ENCODE measurements at regions not wholly inside any gene's neighbourhood (a gene's known extent, or its start where the extent isn't known, plus 50 kb on each side); places are given as distances from the start of the nearest gene placed in this dataset.

DNA sequence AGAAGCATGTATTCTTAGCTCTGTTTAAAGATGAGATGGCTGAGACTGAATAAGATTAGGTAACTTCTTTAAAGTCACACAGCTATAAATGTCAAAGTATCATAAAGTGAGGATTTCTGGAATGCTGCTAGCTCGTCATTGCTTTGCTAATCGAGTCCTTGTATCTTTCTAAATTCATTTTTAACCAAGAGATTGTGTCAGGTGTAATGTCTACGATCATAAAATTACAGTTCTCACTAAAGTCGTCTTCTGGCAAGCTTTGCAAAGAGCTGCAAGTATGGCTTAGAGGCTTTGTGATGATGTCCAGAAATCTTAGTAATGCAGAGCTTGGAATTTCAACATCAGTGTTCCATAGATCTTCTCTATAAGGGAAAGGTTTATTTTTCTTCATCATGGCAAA, 569.8 kb downstream of the LMO4 start:
- no TSS peak for BruUV-seq (replicated peaks)
- TF ChIP-seq, protein P1, sequence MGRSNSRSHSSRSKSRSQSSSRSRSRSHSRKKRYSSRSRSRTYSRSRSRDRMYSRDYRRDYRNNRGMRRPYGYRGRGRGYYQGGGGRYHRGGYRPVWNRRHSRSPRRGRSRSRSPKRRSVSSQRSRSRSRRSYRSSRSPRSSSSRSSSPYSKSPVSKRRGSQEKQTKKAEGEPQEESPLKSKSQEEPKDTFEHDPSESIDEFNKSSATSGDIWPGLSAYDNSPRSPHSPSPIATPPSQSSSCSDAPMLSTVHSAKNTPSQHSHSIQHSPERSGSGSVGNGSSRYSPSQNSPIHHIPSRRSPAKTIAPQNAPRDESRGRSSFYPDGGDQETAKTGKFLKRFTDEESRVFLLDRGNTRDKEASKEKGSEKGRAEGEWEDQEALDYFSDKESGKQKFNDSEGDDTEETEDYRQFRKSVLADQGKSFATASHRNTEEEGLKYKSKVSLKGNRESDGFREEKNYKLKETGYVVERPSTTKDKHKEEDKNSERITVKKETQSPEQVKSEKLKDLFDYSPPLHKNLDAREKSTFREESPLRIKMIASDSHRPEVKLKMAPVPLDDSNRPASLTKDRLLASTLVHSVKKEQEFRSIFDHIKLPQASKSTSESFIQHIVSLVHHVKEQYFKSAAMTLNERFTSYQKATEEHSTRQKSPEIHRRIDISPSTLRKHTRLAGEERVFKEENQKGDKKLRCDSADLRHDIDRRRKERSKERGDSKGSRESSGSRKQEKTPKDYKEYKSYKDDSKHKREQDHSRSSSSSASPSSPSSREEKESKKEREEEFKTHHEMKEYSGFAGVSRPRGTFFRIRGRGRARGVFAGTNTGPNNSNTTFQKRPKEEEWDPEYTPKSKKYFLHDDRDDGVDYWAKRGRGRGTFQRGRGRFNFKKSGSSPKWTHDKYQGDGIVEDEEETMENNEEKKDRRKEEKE (IDR thresholded peaks at IDR 0.05) = no peak
- no peak for TF ChIP-seq TCF7 (IDR thresholded peaks at IDR 0.05; ENCODE audit: borderline replicate concordance)
- no peak for TF ChIP-seq NFXL1 (IDR thresholded peaks at IDR 0.05; ENCODE audit: borderline replicate concordance)
- TF ChIP-seq, protein P2, sequence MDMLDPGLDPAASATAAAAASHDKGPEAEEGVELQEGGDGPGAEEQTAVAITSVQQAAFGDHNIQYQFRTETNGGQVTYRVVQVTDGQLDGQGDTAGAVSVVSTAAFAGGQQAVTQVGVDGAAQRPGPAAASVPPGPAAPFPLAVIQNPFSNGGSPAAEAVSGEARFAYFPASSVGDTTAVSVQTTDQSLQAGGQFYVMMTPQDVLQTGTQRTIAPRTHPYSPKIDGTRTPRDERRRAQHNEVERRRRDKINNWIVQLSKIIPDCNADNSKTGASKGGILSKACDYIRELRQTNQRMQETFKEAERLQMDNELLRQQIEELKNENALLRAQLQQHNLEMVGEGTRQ (IDR thresholded peaks at IDR 0.05; ENCODE audit: borderline replicate concordance, low read depth, low read length) = no peak
- no peak for TF ChIP-seq CBX3 (IDR thresholded peaks at IDR 0.05; ENCODE audit: borderline replicate concordance, low read depth)
- TF ChIP-seq, protein P3, sequence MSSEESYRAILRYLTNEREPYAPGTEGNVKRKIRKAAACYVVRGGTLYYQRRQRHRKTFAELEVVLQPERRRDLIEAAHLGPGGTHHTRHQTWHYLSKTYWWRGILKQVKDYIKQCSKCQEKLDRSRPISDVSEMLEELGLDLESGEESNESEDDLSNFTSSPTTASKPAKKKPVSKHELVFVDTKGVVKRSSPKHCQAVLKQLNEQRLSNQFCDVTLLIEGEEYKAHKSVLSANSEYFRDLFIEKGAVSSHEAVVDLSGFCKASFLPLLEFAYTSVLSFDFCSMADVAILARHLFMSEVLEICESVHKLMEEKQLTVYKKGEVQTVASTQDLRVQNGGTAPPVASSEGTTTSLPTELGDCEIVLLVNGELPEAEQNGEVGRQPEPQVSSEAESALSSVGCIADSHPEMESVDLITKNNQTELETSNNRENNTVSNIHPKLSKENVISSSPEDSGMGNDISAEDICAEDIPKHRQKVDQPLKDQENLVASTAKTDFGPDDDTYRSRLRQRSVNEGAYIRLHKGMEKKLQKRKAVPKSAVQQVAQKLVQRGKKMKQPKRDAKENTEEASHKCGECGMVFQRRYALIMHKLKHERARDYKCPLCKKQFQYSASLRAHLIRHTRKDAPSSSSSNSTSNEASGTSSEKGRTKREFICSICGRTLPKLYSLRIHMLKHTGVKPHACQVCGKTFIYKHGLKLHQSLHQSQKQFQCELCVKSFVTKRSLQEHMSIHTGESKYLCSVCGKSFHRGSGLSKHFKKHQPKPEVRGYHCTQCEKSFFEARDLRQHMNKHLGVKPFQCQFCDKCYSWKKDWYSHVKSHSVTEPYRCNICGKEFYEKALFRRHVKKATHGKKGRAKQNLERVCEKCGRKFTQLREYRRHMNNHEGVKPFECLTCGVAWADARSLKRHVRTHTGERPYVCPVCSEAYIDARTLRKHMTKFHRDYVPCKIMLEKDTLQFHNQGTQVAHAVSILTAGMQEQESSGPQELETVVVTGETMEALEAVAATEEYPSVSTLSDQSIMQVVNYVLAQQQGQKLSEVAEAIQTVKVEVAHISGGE (CRISPR knock-in tag; IDR thresholded peaks at IDR 0.05) = no peak
- no peak for TF ChIP-seq SMAD1 (IDR thresholded peaks at IDR 0.05; ENCODE audit: low read depth, partially characterized antibody)
- no peak for TF ChIP-seq STAT3 (IDR thresholded peaks at IDR 0.05; ENCODE audit: low read depth, low read length)
- no peak for TF ChIP-seq SREBF2 (IDR thresholded peaks at IDR 0.05; ENCODE audit: low read length)
- no peak for TF ChIP-seq GABPA (IDR thresholded peaks at IDR 0.05; ENCODE audit: low read depth)
- TF ChIP-seq, protein P4, sequence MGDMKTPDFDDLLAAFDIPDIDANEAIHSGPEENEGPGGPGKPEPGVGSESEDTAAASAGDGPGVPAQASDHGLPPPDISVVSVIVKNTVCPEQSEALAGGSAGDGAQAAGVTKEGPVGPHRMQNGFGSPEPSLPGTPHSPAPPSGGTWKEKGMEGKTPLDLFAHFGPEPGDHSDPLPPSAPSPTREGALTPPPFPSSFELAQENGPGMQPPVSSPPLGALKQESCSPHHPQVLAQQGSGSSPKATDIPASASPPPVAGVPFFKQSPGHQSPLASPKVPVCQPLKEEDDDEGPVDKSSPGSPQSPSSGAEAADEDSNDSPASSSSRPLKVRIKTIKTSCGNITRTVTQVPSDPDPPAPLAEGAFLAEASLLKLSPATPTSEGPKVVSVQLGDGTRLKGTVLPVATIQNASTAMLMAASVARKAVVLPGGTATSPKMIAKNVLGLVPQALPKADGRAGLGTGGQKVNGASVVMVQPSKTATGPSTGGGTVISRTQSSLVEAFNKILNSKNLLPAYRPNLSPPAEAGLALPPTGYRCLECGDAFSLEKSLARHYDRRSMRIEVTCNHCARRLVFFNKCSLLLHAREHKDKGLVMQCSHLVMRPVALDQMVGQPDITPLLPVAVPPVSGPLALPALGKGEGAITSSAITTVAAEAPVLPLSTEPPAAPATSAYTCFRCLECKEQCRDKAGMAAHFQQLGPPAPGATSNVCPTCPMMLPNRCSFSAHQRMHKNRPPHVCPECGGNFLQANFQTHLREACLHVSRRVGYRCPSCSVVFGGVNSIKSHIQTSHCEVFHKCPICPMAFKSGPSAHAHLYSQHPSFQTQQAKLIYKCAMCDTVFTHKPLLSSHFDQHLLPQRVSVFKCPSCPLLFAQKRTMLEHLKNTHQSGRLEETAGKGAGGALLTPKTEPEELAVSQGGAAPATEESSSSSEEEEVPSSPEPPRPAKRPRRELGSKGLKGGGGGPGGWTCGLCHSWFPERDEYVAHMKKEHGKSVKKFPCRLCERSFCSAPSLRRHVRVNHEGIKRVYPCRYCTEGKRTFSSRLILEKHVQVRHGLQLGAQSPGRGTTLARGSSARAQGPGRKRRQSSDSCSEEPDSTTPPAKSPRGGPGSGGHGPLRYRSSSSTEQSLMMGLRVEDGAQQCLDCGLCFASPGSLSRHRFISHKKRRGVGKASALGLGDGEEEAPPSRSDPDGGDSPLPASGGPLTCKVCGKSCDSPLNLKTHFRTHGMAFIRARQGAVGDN (IDR thresholded peaks at IDR 0.05) = no peak

More for the DNA sequence above, 569.8 kb downstream of the LMO4 start:
- RAD21 ChIA-PET (ENCODE audit: unreplicated experiment) = no interaction called here
- Histone ChIP-seq H3K36me3 (ENCODE audit: control insufficient read depth in 2 of 2, insufficient read depth in 2 of 2, low read length in 1 of 2) (no peaks in the 10 kb centered on the region), H3K27ac (ENCODE audit: control insufficient read depth, insufficient read depth) (no peak overlapping the region), H2AFZ (ENCODE audit: control insufficient read depth, low read depth, low read length) (no peak overlapping the region), H3K27me3 (replicated peaks in 1 of 2; ENCODE audit: control insufficient read depth in 2 of 2, insufficient read depth in 2 of 2, low read length in 1 of 2) (no peaks in the 10 kb centered on the region; a peak in 1 of 4 replicates), H3K4me3 (no peak overlapping the region), H3K9me3 (replicated peaks; ENCODE audit: control insufficient read depth, insufficient read depth, low read length) (no peaks in the 10 kb centered on the region), H3K4me2 (ENCODE audit: control insufficient read depth, insufficient read depth) (no peak overlapping the region), H3K4me1 (ENCODE audit: control insufficient read depth, insufficient read depth, low read length) (no peaks in the 10 kb centered on the region), H4K20me1 (ENCODE audit: control insufficient read depth, insufficient read depth) (no peaks in the 10 kb centered on the region), H3K9ac (ENCODE audit: control insufficient read depth, insufficient read depth, low read length) (no peak overlapping the region), H3K79me2 (ENCODE audit: control insufficient read depth, insufficient read depth, low read length) (no peaks in the 10 kb centered on the region)
- DNase-seq (ENCODE audit: low read depth, low spot score) (no peak), ATAC-seq (no peak), FAIRE-seq (no peak)
- in situ Hi-C loops (cut with MboI) (no loop called here), intact Hi-C loops (cut with micrococcal nuclease; ENCODE audit: unreplicated experiment) (no loop called here)
- POLR2A ChIA-PET = interaction anchor here (0.5 to 0.7 kb wide), 2 partner anchors 89 to 968 kb away, joined by 3 read pairs; no protein-coding TSS in a partner anchor
- SMC1A ChIA-PET (ENCODE audit: uncharacterized antibody, unreplicated experiment) = interaction anchor here (0.7 kb wide), 1 partner anchor 16 kb away, joined by 3 read pairs; no protein-coding TSS in a partner anchor
- 13% methylated on average over 4 of the region's 4 CpGs for WGBS (ENCODE audit: insufficient coverage, insufficient replicate concordance, low lambda C conversion rate, missing lambda C conversion rate)
- CTCF ChIA-PET = interaction anchor here (0.6 to 1.6 kb wide), 3 partner anchors 8 to 562 kb away, joined by 3 to 4 read pairs (median 3); no protein-coding TSS in a partner anchor

Data from GM12878 (cell line).